ENCODE measurements at regions not wholly inside any gene's neighbourhood (a gene's known extent, or its start where the extent isn't known, plus 50 kb on each side); places are given as distances from the start of the nearest gene placed in this dataset.

DNA sequence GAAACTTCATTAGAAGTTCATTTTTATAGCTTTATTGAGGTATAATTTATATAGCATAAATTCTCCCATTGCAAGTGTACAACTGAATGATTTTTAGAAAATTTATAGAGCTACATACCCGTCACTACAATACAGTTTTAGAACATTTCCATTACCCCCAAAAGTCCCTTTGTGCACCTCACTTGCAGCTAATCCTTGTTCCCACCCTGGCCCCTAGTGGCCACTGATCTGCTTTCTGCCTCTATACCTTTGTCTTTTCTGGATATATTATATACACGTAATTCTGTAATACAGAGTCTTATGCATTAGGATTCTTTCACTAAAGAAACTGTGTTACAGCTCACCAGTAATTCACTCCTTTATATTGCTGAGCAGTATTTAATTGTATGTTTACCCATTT lies 145.1 kb upstream of the DIO2 start:
- Mint-ChIP-seq H3K36me3 (no peaks in the 10 kb centered on the region), H3K9me3 (peaks cover 32% of the 10 kb centered on the region), H3K4me3 (no peak overlapping the region), H3K4me1 (no peaks in the 10 kb centered on the region), H3K27me3 (ENCODE audit: low read depth) (no peaks in the 10 kb centered on the region), H3K27ac (no peak overlapping the region)
- TF ChIP-seq, protein P1, sequence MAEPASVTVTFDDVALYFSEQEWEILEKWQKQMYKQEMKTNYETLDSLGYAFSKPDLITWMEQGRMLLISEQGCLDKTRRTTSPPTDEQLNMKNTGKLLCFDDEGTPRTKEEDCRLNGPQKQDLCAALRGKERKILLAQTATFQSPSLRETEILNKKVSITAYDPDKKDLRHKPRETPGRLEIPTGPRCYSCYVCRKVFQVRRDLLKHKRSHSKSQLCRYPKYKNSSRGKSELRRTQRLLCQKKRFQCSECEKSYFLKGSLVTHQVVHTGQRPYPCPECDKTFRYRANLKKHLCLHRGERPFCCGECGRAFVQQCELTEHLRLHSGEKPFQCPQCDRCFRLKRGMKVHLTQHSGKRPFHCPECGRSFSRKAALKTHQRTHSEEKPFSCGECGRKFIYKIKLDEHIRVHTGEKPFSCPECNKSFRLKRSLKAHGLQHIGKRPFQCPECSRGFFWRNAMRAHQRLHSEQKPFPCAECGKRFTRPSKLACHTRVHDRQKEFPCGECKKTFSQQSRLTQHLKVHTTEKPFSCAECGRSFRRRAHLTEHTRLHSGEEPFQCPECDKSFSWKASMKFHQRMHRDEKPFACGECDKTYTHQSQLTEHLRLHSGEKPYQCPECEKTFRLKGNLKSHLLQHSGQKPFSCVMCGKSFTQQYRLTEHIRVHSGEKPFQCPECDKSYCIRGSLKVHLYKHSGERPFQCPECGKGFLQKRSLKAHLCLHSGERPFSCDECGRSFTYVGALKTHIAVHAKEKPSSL (CRISPR knock-in tag; conservative IDR thresholded peaks at IDR 0.05): no peak
- TF ChIP-seq, protein P2, sequence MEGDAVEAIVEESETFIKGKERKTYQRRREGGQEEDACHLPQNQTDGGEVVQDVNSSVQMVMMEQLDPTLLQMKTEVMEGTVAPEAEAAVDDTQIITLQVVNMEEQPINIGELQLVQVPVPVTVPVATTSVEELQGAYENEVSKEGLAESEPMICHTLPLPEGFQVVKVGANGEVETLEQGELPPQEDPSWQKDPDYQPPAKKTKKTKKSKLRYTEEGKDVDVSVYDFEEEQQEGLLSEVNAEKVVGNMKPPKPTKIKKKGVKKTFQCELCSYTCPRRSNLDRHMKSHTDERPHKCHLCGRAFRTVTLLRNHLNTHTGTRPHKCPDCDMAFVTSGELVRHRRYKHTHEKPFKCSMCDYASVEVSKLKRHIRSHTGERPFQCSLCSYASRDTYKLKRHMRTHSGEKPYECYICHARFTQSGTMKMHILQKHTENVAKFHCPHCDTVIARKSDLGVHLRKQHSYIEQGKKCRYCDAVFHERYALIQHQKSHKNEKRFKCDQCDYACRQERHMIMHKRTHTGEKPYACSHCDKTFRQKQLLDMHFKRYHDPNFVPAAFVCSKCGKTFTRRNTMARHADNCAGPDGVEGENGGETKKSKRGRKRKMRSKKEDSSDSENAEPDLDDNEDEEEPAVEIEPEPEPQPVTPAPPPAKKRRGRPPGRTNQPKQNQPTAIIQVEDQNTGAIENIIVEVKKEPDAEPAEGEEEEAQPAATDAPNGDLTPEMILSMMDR (IDR thresholded peaks at IDR 0.05): 0 out of 2 replicates have a peak, but pooled peaks have one; percentile 16
- ATAC-seq (peak; percentile 71), DNase-seq (ENCODE audit: low spot score) (peak; percentile 13)
- POLR2A ChIA-PET: no interaction called here
- CTCF ChIA-PET: interaction anchor here (0.5 to 1.0 kb wide), 6 partner anchors 8 to 752 kb away, joined by 3 to 4 read pairs (median 3); no protein-coding TSS in a partner anchor

GRCh38 chr14:80354860-80355581 lies 143.7 kb upstream of the DIO2 start:
- peaks cover 22% of the 10 kb centered on the region for H3K9me3 Mint-ChIP-seq
- DNase-seq (ENCODE audit: low spot score) (no peak), ATAC-seq (no peak)
- H3K36me3 Mint-ChIP-seq: no peaks in the 10 kb centered on the region
- H3K4me1 Mint-ChIP-seq: no peaks in the 10 kb centered on the region
- CTCF ChIA-PET: no interaction called here
- TF ChIP-seq ZNF532 (CRISPR knock-in tag; IDR thresholded peaks at IDR 0.05; ENCODE audit: borderline replicate concordance): no peak
- TF ChIP-seq TP53 (CRISPR knock-in tag; IDR thresholded peaks at IDR 0.05): no peak
- no peak for TF ChIP-seq ATF3 (CRISPR knock-in tag; conservative IDR thresholded peaks at IDR 0.05)
- TF ChIP-seq USF1 (CRISPR knock-in tag; IDR thresholded peaks at IDR 0.05): no peak
- no peak for TF ChIP-seq FOXJ3 (CRISPR knock-in tag; IDR thresholded peaks at IDR 0.05; ENCODE audit: borderline replicate concordance)
- TF ChIP-seq, protein P3, sequence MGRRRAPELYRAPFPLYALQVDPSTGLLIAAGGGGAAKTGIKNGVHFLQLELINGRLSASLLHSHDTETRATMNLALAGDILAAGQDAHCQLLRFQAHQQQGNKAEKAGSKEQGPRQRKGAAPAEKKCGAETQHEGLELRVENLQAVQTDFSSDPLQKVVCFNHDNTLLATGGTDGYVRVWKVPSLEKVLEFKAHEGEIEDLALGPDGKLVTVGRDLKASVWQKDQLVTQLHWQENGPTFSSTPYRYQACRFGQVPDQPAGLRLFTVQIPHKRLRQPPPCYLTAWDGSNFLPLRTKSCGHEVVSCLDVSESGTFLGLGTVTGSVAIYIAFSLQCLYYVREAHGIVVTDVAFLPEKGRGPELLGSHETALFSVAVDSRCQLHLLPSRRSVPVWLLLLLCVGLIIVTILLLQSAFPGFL (CRISPR knock-in tag; IDR thresholded peaks at IDR 0.05; ENCODE audit: borderline replicate concordance): no peak
- TF ChIP-seq MXD4 (CRISPR knock-in tag; IDR thresholded peaks at IDR 0.05; ENCODE audit: borderline replicate concordance): no peak
- TF ChIP-seq RELA (CRISPR knock-in tag; IDR thresholded peaks at IDR 0.05; ENCODE audit: borderline replicate concordance): no peak
- TF ChIP-seq FOXK1 (CRISPR knock-in tag; IDR thresholded peaks at IDR 0.05): no peak
- no peak for TF ChIP-seq ESRRA (CRISPR knock-in tag; IDR thresholded peaks at IDR 0.05; ENCODE audit: borderline replicate concordance)
- TF ChIP-seq NFATC4 (CRISPR knock-in tag; IDR thresholded peaks at IDR 0.05): no peak
- no peak for TF ChIP-seq TEAD1 (CRISPR knock-in tag; IDR thresholded peaks at IDR 0.05)
- no peaks in the 10 kb centered on the region for H3K27me3 Mint-ChIP-seq (ENCODE audit: low read depth)
- no peak overlapping the region for H3K27ac Mint-ChIP-seq
- no peak overlapping the region for H3K4me3 Mint-ChIP-seq
- POLR2A ChIA-PET: no interaction called here
